HL-60 (cell line): ENCODE measurements at regions not wholly inside any gene's neighbourhood (a gene's known extent, or its start where the extent isn't known, plus 50 kb on each side); places are given as distances from the start of the nearest gene placed in this dataset.

ENCODE experiments used
- DNase-seq, 2 experiments: peaks; one replicate each; pipeline ENCODE4 v3.0.0-alpha.2; 2010 to 2020; ENCODE audit warnings: low read depth in 1 of 2, low spot score in 1 of 2
- H3K27ac ChIP-seq: fragments of 250-450 bp; sonication (Bioruptor Pico); replicated peaks from 2 replicates; pipeline ENCODE4 v1.5.1; 2020; ENCODE audit warnings: mild to moderate bottlenecking, moderate library complexity
- H3K27me3 ChIP-seq: fragments of 250-450 bp; sonication (Bioruptor Pico); 2 replicates; pipeline ENCODE4 v1.5.1; 2021; ENCODE audit warnings: mild to moderate bottlenecking, moderate library complexity; ENCODE audit not compliant: insufficient read depth, poor library complexity, severe bottlenecking
- H3K4me3 ChIP-seq: replicated peaks from 2 replicates; pipeline ENCODE4 v1.5.1; 2011; ENCODE audit warnings: mild to moderate bottlenecking, control low read depth, low read length; ENCODE audit not compliant: insufficient read depth
- GABPA ChIP-seq: IDR thresholded peaks from 2 replicates; pipeline ENCODE4 v1.6.1; 2012; ENCODE audit warnings: low read depth
- POLR2AphosphoS5 ChIP-seq: IDR thresholded peaks from 2 replicates; pipeline ENCODE4 v1.6.1; 2012; ENCODE audit warnings: low read depth
- SPI1 ChIP-seq: IDR thresholded peaks from 2 replicates; pipeline ENCODE4 v1.6.1; 2012; ENCODE audit warnings: low read depth, mild to moderate bottlenecking, borderline replicate concordance
- TF ChIP-seq, protein P1 (sequence below): IDR thresholded peaks from 2 replicates; pipeline ENCODE4 v1.6.1; 2012; ENCODE audit warnings: low read depth; ENCODE audit not compliant: insufficient replicate concordance
- TF ChIP-seq, protein P2 (sequence below): IDR thresholded peaks from one replicate; pipeline ENCODE4 v1.5.1; 2011; ENCODE audit warnings: low read length, control low read depth, inconsistent platforms; ENCODE audit not compliant: insufficient read depth

DNA sequence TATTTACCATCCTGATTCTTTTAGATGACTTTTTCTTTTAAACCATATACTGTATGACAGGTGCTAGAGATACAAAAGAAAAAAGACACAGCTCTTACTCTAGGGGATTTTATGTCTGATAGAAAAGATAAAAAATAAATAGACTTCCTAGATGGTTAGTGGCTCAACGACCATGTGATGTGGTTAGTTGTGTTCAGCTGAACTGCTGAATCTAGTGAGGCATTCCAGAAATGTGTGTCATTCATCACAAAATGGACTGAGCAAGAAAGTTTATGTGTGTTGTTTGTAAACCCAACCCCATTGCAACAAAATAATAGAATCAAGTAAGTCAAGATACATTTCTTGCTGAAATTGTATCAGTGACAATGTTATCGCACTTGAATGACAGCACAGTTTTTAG lies 205.8 kb upstream of the LYPLAL1 start:
- Histone ChIP-seq H3K27ac (no peak overlapping the region), H3K27me3 (no peaks in the 10 kb centered on the region), H3K4me3 (no peak overlapping the region)
- TF ChIP-seq, protein P1, sequence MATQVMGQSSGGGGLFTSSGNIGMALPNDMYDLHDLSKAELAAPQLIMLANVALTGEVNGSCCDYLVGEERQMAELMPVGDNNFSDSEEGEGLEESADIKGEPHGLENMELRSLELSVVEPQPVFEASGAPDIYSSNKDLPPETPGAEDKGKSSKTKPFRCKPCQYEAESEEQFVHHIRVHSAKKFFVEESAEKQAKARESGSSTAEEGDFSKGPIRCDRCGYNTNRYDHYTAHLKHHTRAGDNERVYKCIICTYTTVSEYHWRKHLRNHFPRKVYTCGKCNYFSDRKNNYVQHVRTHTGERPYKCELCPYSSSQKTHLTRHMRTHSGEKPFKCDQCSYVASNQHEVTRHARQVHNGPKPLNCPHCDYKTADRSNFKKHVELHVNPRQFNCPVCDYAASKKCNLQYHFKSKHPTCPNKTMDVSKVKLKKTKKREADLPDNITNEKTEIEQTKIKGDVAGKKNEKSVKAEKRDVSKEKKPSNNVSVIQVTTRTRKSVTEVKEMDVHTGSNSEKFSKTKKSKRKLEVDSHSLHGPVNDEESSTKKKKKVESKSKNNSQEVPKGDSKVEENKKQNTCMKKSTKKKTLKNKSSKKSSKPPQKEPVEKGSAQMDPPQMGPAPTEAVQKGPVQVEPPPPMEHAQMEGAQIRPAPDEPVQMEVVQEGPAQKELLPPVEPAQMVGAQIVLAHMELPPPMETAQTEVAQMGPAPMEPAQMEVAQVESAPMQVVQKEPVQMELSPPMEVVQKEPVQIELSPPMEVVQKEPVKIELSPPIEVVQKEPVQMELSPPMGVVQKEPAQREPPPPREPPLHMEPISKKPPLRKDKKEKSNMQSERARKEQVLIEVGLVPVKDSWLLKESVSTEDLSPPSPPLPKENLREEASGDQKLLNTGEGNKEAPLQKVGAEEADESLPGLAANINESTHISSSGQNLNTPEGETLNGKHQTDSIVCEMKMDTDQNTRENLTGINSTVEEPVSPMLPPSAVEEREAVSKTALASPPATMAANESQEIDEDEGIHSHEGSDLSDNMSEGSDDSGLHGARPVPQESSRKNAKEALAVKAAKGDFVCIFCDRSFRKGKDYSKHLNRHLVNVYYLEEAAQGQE = no peak
- TF ChIP-seq GABPA = no peak
- no peak for TF ChIP-seq SPI1
- TF ChIP-seq, protein P2, sequence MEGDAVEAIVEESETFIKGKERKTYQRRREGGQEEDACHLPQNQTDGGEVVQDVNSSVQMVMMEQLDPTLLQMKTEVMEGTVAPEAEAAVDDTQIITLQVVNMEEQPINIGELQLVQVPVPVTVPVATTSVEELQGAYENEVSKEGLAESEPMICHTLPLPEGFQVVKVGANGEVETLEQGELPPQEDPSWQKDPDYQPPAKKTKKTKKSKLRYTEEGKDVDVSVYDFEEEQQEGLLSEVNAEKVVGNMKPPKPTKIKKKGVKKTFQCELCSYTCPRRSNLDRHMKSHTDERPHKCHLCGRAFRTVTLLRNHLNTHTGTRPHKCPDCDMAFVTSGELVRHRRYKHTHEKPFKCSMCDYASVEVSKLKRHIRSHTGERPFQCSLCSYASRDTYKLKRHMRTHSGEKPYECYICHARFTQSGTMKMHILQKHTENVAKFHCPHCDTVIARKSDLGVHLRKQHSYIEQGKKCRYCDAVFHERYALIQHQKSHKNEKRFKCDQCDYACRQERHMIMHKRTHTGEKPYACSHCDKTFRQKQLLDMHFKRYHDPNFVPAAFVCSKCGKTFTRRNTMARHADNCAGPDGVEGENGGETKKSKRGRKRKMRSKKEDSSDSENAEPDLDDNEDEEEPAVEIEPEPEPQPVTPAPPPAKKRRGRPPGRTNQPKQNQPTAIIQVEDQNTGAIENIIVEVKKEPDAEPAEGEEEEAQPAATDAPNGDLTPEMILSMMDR = no peak
- no peak for TF ChIP-seq POLR2AphosphoS5
- DNase-seq = no peak

DNA sequence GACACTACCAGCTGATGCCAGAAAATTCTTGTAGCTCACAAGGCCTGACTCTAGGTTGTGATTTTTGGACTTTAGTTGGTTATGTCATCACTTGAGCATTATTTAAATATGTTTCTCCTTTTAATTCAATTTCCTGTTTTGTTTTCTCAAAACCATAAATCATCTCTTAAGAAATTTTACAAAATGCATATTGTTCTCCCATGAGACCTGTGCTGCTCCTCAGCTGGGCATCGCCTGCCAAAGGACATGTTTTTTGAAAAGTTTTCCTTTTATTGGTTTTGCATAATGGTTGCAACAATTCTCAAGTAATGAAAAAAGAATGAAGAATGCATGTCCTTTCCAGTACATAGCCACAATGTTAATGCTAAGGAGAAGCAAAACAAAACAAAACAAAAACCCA lies 204.7 kb upstream of the LYPLAL1 start:
- H3K27me3 ChIP-seq = no peaks in the 10 kb centered on the region
- TF ChIP-seq SPI1 = no peak
- TF ChIP-seq GABPA = no peak
- TF ChIP-seq, protein P2 = no peak
- TF ChIP-seq, protein P1 = no peak
- TF ChIP-seq POLR2AphosphoS5 = no peak
- no peak overlapping the region for H3K4me3 ChIP-seq
- no peak for DNase-seq
- H3K27ac ChIP-seq = no peak overlapping the region

DNA sequence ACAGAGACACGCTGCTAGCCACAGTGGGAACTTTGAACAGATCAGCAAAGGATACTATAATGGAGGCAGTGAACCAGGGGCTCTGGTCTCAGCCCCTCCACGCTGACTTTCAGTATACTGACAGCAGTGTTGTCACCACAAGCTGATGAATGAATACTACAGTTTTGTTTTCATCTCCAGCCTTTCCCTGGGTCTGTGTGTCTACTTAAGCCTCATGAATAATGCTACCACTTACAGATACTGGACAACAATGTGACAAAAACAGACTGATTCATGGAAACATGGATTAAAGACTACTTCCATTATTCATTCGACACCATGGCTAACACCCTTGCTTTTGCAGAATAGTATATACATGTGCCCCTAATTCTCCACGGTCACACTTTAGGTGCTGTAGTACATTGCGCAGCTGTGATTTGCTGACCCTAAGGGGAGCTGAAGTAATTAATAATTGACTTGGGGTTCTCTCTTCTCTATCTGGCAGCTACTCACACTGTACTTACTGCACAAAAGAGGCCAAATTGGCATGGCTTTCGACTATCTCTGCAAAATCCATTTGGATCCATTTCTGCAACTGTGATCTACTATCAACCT lies 203.2 kb upstream of the LYPLAL1 start:
- Histone ChIP-seq H3K27ac (no peak overlapping the region), H3K27me3 (no peaks in the 10 kb centered on the region), H3K4me3 (no peak overlapping the region)
- DNase-seq = no peak
- TF ChIP-seq, protein P1 = no peak
- TF ChIP-seq POLR2AphosphoS5 (no peak), GABPA (no peak), SPI1 (no peak)
- TF ChIP-seq, protein P2 = no peak
